ENCODE measurements at regions not wholly inside any gene's neighbourhood (a gene's known extent, or its start where the extent isn't known, plus 50 kb on each side); places are given as distances from the start of the nearest gene placed in this dataset.

- Histone ChIP-seq H2AFZ (ENCODE audit: insufficient read depth, low read depth, low read length, poor library complexity, severe bottlenecking) (no peak overlapping the region), H3K9me3 (replicated peaks in 1 of 2; ENCODE audit: control insufficient read depth in 1 of 2, insufficient read depth in 1 of 2, low read length in 2 of 2) (no peaks in the 10 kb centered on the region), H3K27me3 (ENCODE audit: control insufficient read depth in 2 of 2, insufficient read depth in 2 of 2, low read length in 2 of 2) (no peaks in the 10 kb centered on the region), H3K4me2 (replicated peaks; ENCODE audit: extremely low read depth, low read length, poor library complexity, severe bottlenecking) (no peak overlapping the region), H3K79me2 (ENCODE audit: insufficient read depth, low read length) (no peaks in the 10 kb centered on the region), H3K9ac (ENCODE audit: insufficient read depth, low read length, poor library complexity, severe bottlenecking) (no peak overlapping the region), H4K20me1 (ENCODE audit: insufficient read depth, low read length) (no peaks in the 10 kb centered on the region), H3K4me3 (replicated peaks in 1 of 3; ENCODE audit: low read depth in 2 of 3, low read length in 3 of 3) (no peak overlapping the region), H3K36me3 (replicated peaks in 1 of 2; ENCODE audit: control insufficient read depth in 1 of 2, insufficient read depth in 2 of 2, low read length in 2 of 2) (no peaks in the 10 kb centered on the region), H3K4me1 (ENCODE audit: control insufficient read depth in 1 of 2, insufficient read depth in 2 of 2, low read length in 2 of 2) (no peaks in the 10 kb centered on the region), H3K27ac (ENCODE audit: low read depth in 1 of 2, low read length in 2 of 2) (no peak overlapping the region)
- intact Hi-C loops (cut with micrococcal nuclease): no loop called here
- WGBS (ENCODE audit: insufficient coverage): 100% methylated on average over 1 of the region's 3 CpGs
- TF ChIP-seq CTCF (IDR thresholded peaks at IDR 0.05): no peak
- Mint-ChIP-seq H3K4me1 (peaks cover 2% of the 10 kb centered on the region), H3K36me3 (no peaks in the 10 kb centered on the region), H3K9me3 (no peaks in the 10 kb centered on the region), H3K4me3 (no peak overlapping the region), H3K27me3 (ENCODE audit: low read depth in 3 of 3) (peaks cover 0 to 2% (median 0%) of the 10 kb centered on the region in 3 donors), H3K27ac (no peak overlapping the region)
- no peak for DNase-seq
Observed at GRCh38 chr6:8900056-8900455, 464.7 kb upstream of the SLC35B3 start.

- 60% methylated on average over 1 of the region's 6 CpGs for WGBS (ENCODE audit: insufficient coverage)
- no peaks in the 10 kb centered on the region for H3K36me3 ChIP-seq (replicated peaks in 1 of 2; ENCODE audit: control insufficient read depth in 1 of 2, insufficient read depth in 2 of 2, low read length in 2 of 2)
- H2AFZ ChIP-seq (ENCODE audit: insufficient read depth, low read depth, low read length, poor library complexity, severe bottlenecking): no peak overlapping the region
- DNase-seq: no peak
- no peak overlapping the region for H3K27ac ChIP-seq (ENCODE audit: low read depth in 1 of 2, low read length in 2 of 2)
- Mint-ChIP-seq H3K27ac (no peak overlapping the region), H3K27me3 (ENCODE audit: low read depth in 3 of 3) (peaks cover 0 to 2% (median 0%) of the 10 kb centered on the region in 3 donors), H3K36me3 (no peaks in the 10 kb centered on the region), H3K4me1 (peaks cover 2% of the 10 kb centered on the region), H3K4me3 (no peak overlapping the region), H3K9me3 (no peaks in the 10 kb centered on the region)
- H3K9me3 ChIP-seq (replicated peaks in 1 of 2; ENCODE audit: control insufficient read depth in 1 of 2, insufficient read depth in 1 of 2, low read length in 2 of 2): no peaks in the 10 kb centered on the region
- no peaks in the 10 kb centered on the region for H4K20me1 ChIP-seq (ENCODE audit: insufficient read depth, low read length)
- H3K79me2 ChIP-seq (ENCODE audit: insufficient read depth, low read length): no peaks in the 10 kb centered on the region
- H3K4me1 ChIP-seq (ENCODE audit: control insufficient read depth in 1 of 2, insufficient read depth in 2 of 2, low read length in 2 of 2): no peaks in the 10 kb centered on the region
- no peak for TF ChIP-seq CTCF (IDR thresholded peaks at IDR 0.05)
- no peaks in the 10 kb centered on the region for H3K27me3 ChIP-seq (ENCODE audit: control insufficient read depth in 2 of 2, insufficient read depth in 2 of 2, low read length in 2 of 2)
- intact Hi-C loops (cut with micrococcal nuclease): no loop called here
- H3K4me3 ChIP-seq (replicated peaks in 1 of 3; ENCODE audit: low read depth in 2 of 3, low read length in 3 of 3): no peak overlapping the region
- H3K9ac ChIP-seq (ENCODE audit: insufficient read depth, low read length, poor library complexity, severe bottlenecking): no peak overlapping the region
- no peak overlapping the region for H3K4me2 ChIP-seq (replicated peaks; ENCODE audit: extremely low read depth, low read length, poor library complexity, severe bottlenecking)
Observed at GRCh38 chr6:8889514-8889913, 454.2 kb upstream of the SLC35B3 start.
